ENCODE measurements at regions not wholly inside any gene's neighbourhood (a gene's known extent, or its start where the extent isn't known, plus 50 kb on each side); places are given as distances from the start of the nearest gene placed in this dataset.

DNA sequence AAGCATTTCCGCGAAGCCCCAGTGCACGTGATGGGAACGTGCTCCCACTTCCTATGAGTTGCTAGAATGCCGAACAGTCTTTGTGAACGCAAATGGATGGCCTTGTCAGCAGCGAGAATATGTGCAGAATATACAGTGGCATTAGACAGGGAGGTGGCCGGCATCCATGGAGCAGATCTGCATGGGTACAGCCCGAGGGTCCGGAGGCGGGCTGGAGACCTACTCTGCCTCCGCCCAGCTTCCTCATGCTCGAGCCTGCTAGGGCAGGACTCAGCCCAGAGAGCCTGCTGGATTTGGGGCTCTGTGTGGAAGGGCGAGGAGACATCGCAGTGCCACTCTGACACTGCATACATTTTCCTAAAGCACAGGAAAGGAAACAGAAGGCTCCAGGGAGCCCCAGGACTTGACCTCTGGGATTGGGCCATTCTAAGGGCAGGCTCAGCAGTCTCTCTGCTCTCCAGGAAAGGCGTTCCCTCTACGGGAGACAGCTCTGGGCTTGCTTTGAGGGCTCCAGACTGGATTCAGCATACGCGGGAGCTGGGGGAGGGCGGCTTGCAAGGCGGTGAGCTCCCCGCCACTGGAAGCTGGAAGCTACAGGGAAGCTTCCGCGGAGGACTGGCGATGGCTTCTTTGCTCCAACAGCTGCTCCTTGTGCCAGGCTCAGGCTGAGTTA lies 55.9 kb upstream of the UQCRFS1 start:
- Histone ChIP-seq H3K36me3 (ENCODE audit: control insufficient read depth, insufficient read depth, low read length) (no peaks in the 10 kb centered on the region), H3K4me1 (ENCODE audit: control insufficient read depth, insufficient read depth, low read length) (0 out of 2 replicates have a peak, but pooled peaks cover 2% of the 10 kb centered on the region), H3K27me3 (ENCODE audit: control insufficient read depth, insufficient read depth, low read length) (peaks cover 5% of the 10 kb centered on the region; the same call in 1 of the 2 replicates), H3K27ac (ENCODE audit: low read length) (no peak overlapping the region), H3K9me3 (ENCODE audit: control insufficient read depth, insufficient read depth, low read depth, low read length) (no peaks in the 10 kb centered on the region), H3K4me3 (ENCODE audit: low read depth in 2 of 2, low read length in 2 of 2) (no peak overlapping the region)
- ChIA-PET POLR2A (interaction anchor here (0.7 kb wide), 1 partner anchor 85 kb away, joined by 10 read pairs; no protein-coding TSS in a partner anchor), CTCF (interaction anchor here (0.6 to 0.7 kb wide), 3 partner anchors 8 to 182 kb away, joined by 5 to 12 read pairs (median 9); no protein-coding TSS in a partner anchor)
- TF ChIP-seq, protein P1, sequence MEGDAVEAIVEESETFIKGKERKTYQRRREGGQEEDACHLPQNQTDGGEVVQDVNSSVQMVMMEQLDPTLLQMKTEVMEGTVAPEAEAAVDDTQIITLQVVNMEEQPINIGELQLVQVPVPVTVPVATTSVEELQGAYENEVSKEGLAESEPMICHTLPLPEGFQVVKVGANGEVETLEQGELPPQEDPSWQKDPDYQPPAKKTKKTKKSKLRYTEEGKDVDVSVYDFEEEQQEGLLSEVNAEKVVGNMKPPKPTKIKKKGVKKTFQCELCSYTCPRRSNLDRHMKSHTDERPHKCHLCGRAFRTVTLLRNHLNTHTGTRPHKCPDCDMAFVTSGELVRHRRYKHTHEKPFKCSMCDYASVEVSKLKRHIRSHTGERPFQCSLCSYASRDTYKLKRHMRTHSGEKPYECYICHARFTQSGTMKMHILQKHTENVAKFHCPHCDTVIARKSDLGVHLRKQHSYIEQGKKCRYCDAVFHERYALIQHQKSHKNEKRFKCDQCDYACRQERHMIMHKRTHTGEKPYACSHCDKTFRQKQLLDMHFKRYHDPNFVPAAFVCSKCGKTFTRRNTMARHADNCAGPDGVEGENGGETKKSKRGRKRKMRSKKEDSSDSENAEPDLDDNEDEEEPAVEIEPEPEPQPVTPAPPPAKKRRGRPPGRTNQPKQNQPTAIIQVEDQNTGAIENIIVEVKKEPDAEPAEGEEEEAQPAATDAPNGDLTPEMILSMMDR (IDR thresholded peaks at IDR 0.05): no peak
- ATAC-seq (no peak), DNase-seq (ENCODE audit: low read depth, low spot score) (no peak)
- no TSS peak for BruUV-seq (replicated peaks)
- intact Hi-C loops (cut with micrococcal nuclease; ENCODE audit: unreplicated experiment): loop anchor here (10.0 kb wide), 3 partner anchors 184 to 384 kb away; partner anchors contain the start of gene VSTM2B
- in situ Hi-C loops (cut with HindIII; ENCODE audit: low pct_unique_long_range_greater_than_20kb, low sequenced_read_pairs): no loop called here

DNA sequence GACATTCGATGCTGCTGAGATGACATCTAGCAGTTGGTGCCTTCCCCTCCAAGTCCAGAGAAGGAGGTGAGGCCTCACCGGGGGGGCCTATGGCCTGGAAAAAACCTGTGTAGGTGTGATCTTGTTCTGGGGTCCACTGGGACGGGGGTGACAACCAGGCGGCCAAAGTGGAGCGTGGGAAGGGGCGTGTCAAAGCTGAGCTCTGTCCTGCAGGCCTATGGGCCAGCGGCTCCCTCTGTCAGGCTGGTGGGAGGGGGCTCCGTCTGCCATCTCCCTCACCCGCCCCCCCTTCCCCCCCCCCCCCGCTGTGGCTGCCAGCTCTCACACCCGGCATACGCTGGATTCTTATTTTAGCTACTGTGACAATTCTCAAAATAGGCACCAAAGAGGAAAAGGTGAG lies 56.7 kb upstream of the UQCRFS1 start:
- in situ Hi-C loops (cut with HindIII; ENCODE audit: low pct_unique_long_range_greater_than_20kb, low sequenced_read_pairs): no loop called here
- 0 out of 2 replicates have a peak, but pooled peaks cover 4% of the 10 kb centered on the region for H3K27me3 ChIP-seq (ENCODE audit: control insufficient read depth, insufficient read depth, low read length)
- intact Hi-C loops (cut with micrococcal nuclease; ENCODE audit: unreplicated experiment): loop anchor here (10.0 kb wide), 3 partner anchors 185 to 385 kb away; partner anchors contain the start of gene VSTM2B
- no peaks in the 10 kb centered on the region for H3K9me3 ChIP-seq (ENCODE audit: control insufficient read depth, insufficient read depth, low read depth, low read length)
- no peak overlapping the region for H3K27ac ChIP-seq (ENCODE audit: low read length)
- BruUV-seq (replicated peaks): no TSS peak
- DNase-seq (ENCODE audit: low read depth, low spot score) (no peak), ATAC-seq (no peak)
- ChIA-PET CTCF (interaction anchor here (0.6 kb wide), 1 partner anchor 181 kb away, joined by 5 read pairs; no protein-coding TSS in a partner anchor), POLR2A (no interaction called here)
- H3K36me3 ChIP-seq (ENCODE audit: control insufficient read depth, insufficient read depth, low read length): no peaks in the 10 kb centered on the region
- no peak overlapping the region for H3K4me3 ChIP-seq (ENCODE audit: low read depth in 2 of 2, low read length in 2 of 2)
- TF ChIP-seq POLR2AphosphoS5 (IDR thresholded peaks at IDR 0.05; ENCODE audit: low read depth, low read length) (no peak), SIN3A (IDR thresholded peaks at IDR 0.05; ENCODE audit: borderline replicate concordance, insufficient read depth, low read depth, low read length) (no peak), TCF7L2 (IDR thresholded peaks at IDR 0.05; ENCODE audit: low read depth, low read length) (no peak)
- TF ChIP-seq, protein P1 (IDR thresholded peaks at IDR 0.05): no peak
- TF ChIP-seq, protein P2, sequence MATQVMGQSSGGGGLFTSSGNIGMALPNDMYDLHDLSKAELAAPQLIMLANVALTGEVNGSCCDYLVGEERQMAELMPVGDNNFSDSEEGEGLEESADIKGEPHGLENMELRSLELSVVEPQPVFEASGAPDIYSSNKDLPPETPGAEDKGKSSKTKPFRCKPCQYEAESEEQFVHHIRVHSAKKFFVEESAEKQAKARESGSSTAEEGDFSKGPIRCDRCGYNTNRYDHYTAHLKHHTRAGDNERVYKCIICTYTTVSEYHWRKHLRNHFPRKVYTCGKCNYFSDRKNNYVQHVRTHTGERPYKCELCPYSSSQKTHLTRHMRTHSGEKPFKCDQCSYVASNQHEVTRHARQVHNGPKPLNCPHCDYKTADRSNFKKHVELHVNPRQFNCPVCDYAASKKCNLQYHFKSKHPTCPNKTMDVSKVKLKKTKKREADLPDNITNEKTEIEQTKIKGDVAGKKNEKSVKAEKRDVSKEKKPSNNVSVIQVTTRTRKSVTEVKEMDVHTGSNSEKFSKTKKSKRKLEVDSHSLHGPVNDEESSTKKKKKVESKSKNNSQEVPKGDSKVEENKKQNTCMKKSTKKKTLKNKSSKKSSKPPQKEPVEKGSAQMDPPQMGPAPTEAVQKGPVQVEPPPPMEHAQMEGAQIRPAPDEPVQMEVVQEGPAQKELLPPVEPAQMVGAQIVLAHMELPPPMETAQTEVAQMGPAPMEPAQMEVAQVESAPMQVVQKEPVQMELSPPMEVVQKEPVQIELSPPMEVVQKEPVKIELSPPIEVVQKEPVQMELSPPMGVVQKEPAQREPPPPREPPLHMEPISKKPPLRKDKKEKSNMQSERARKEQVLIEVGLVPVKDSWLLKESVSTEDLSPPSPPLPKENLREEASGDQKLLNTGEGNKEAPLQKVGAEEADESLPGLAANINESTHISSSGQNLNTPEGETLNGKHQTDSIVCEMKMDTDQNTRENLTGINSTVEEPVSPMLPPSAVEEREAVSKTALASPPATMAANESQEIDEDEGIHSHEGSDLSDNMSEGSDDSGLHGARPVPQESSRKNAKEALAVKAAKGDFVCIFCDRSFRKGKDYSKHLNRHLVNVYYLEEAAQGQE (IDR thresholded peaks at IDR 0.05; ENCODE audit: insufficient read depth in 1 of 2, low read depth in 2 of 2, low read length in 1 of 2): no peak
- H3K4me1 ChIP-seq (ENCODE audit: control insufficient read depth, insufficient read depth, low read length): 0 out of 2 replicates have a peak, but pooled peaks cover 3% of the 10 kb centered on the region
